ENCODE measurements at regions not wholly inside any gene's neighbourhood (a gene's known extent, or its start where the extent isn't known, plus 50 kb on each side); places are given as distances from the start of the nearest gene placed in this dataset.

DNA sequence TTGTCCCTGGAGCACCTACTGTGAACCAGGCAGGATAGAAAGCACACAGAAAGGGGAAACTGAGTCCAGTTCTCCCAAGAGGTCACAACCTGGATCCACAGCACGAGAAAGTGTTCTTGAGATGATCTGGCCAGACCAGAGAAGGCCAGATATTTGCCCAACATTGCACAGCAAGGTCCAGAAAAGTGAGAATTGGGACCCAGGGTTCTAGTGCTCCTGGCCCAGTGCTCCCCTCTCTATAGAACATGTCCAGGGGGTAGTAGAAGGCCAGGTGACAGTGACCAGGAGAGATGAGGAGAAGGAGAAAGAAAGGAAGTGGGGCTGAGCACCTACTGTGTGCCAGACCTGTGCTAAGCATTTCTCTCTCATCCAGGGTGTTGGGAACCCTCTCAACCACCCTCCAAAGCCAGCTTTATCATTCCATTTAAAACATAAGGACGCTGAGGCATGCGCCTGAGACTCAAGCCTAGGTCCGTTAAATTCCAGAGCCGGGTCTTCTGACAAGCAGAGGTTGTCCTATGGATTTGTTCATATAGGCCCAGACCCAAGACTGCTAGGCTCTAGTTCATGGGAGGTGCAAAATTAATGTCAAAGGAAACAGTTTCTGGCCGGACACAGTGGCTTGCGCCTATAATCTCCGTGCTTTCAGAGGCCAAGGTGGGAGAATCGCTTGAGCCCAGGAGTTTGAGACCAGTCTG is 128.7 kb downstream of the MN1 start:
- Histone ChIP-seq H3K36me3 (no peaks in the 10 kb centered on the region), H3K27me3 (no peaks in the 10 kb centered on the region), H3K9me3 (no peaks in the 10 kb centered on the region), H3K4me1 (peaks cover 23% of the 10 kb centered on the region), H3K27ac (no peak overlapping the region), H3K4me3 (no peak overlapping the region)
- no peak for TF ChIP-seq POLR2AphosphoS5 (IDR thresholded peaks at IDR 0.05; ENCODE audit: insufficient read depth in 1 of 2, low read depth in 1 of 2)
- TF ChIP-seq POLR2A (IDR thresholded peaks at IDR 0.05): no peak
- TF ChIP-seq, protein P1, sequence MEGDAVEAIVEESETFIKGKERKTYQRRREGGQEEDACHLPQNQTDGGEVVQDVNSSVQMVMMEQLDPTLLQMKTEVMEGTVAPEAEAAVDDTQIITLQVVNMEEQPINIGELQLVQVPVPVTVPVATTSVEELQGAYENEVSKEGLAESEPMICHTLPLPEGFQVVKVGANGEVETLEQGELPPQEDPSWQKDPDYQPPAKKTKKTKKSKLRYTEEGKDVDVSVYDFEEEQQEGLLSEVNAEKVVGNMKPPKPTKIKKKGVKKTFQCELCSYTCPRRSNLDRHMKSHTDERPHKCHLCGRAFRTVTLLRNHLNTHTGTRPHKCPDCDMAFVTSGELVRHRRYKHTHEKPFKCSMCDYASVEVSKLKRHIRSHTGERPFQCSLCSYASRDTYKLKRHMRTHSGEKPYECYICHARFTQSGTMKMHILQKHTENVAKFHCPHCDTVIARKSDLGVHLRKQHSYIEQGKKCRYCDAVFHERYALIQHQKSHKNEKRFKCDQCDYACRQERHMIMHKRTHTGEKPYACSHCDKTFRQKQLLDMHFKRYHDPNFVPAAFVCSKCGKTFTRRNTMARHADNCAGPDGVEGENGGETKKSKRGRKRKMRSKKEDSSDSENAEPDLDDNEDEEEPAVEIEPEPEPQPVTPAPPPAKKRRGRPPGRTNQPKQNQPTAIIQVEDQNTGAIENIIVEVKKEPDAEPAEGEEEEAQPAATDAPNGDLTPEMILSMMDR (IDR thresholded peaks at IDR 0.05): no peak
- no peak for DNase-seq (ENCODE audit: extremely low spot score in 2 of 2)
- intact Hi-C loops (cut with DNase I): no loop called here

DNA sequence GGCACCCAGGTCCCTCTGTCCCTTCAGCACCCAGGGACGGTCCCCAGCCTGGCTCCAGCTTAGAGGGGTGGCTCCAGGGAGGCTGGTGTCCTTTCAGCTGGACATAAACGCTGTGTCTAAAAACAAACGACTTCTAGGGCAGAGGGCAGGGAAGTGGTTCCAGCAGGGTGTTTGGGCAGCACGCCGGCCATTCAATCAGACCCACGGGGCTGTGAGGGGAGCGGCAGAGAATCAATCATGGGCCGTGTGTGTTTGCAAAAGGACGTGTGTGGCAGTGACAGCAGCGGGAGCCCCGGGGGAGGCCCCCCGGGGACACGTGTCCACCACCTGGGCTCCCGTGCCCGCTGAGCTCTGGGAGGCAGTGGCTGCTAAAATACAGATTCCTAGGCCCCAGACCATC is 127.7 kb downstream of the MN1 start:
- no peak overlapping the region for H3K27ac ChIP-seq
- H3K4me1 ChIP-seq: peaks cover 20% of the 10 kb centered on the region
- H3K27me3 ChIP-seq: no peaks in the 10 kb centered on the region
- H3K9me3 ChIP-seq: no peaks in the 10 kb centered on the region
- TF ChIP-seq POLR2AphosphoS5 (IDR thresholded peaks at IDR 0.05; ENCODE audit: insufficient read depth in 1 of 2, low read depth in 1 of 2): no peak
- TF ChIP-seq POLR2A (IDR thresholded peaks at IDR 0.05): no peak
- TF ChIP-seq, protein P1 (IDR thresholded peaks at IDR 0.05): no peak
- no peaks in the 10 kb centered on the region for H3K36me3 ChIP-seq
- no peak for DNase-seq (ENCODE audit: extremely low spot score in 2 of 2)
- no peak overlapping the region for H3K4me3 ChIP-seq
- intact Hi-C loops (cut with DNase I): no loop called here

- no peaks in the 10 kb centered on the region for H3K27me3 ChIP-seq
- no peak overlapping the region for H3K27ac ChIP-seq
- H3K4me3 ChIP-seq: no peak overlapping the region
- H3K4me1 ChIP-seq: peaks cover 14% of the 10 kb centered on the region
- no peak for TF ChIP-seq POLR2A (IDR thresholded peaks at IDR 0.05)
- TF ChIP-seq POLR2AphosphoS5 (IDR thresholded peaks at IDR 0.05; ENCODE audit: insufficient read depth in 1 of 2, low read depth in 1 of 2): no peak
- TF ChIP-seq, protein P1 (IDR thresholded peaks at IDR 0.05): no peak
- DNase-seq (ENCODE audit: extremely low spot score in 2 of 2): no peak
- intact Hi-C loops (cut with DNase I): no loop called here
- H3K36me3 ChIP-seq: no peaks in the 10 kb centered on the region
- H3K9me3 ChIP-seq: no peaks in the 10 kb centered on the region
Observed at GRCh38 chr22:27674261-27674923, 127.2 kb downstream of the MN1 start.

- no peak overlapping the region for H3K27ac ChIP-seq
- H3K9me3 ChIP-seq: no peaks in the 10 kb centered on the region
- DNase-seq (ENCODE audit: extremely low spot score in 2 of 2): no peak
- TF ChIP-seq POLR2A (IDR thresholded peaks at IDR 0.05) (no peak), POLR2AphosphoS5 (IDR thresholded peaks at IDR 0.05; ENCODE audit: insufficient read depth in 1 of 2, low read depth in 1 of 2) (no peak)
- TF ChIP-seq, protein P1 (IDR thresholded peaks at IDR 0.05): no peak
- H3K4me1 ChIP-seq: no peaks in the 10 kb centered on the region
- H3K4me3 ChIP-seq: no peak overlapping the region
- intact Hi-C loops (cut with DNase I): no loop called here
- no peaks in the 10 kb centered on the region for H3K36me3 ChIP-seq
- H3K27me3 ChIP-seq: no peaks in the 10 kb centered on the region
Observed at GRCh38 chr22:27676545-27677213, 124.9 kb downstream of the MN1 start.

All from vagina (tissue), 2 donors.